ENCODE measurements at regions not wholly inside any gene's neighbourhood (a gene's known extent, or its start where the extent isn't known, plus 50 kb on each side); places are given as distances from the start of the nearest gene placed in this dataset.

GRCh38 chr21:39114871-39115575 is 68.2 kb downstream of the PSMG1 start:
- no peaks in the 10 kb centered on the region for H3K27me3 ChIP-seq (ENCODE audit: insufficient read depth, low read length)
- H3K9me3 ChIP-seq (ENCODE audit: insufficient read depth, low read depth, low read length) = no peaks in the 10 kb centered on the region
- no peak overlapping the region for H3K27ac ChIP-seq (ENCODE audit: low read depth, low read length)
- 78% methylated on average over 11 of the region's 11 CpGs for whole genome bisulfite sequencing
- H3K4me1 ChIP-seq (ENCODE audit: insufficient read depth, low read length) = no peaks in the 10 kb centered on the region
- H3K9ac ChIP-seq (ENCODE audit: low read depth, low read length) = no peak overlapping the region
- no peaks in the 10 kb centered on the region for H3K36me3 ChIP-seq (ENCODE audit: insufficient read depth, low read length)
- H3K4me3 ChIP-seq (ENCODE audit: low read length) = no peak overlapping the region

GRCh38 chr21:39111931-39112550 is 71.2 kb downstream of the PSMG1 start:
- no peak overlapping the region for H3K4me3 ChIP-seq (ENCODE audit: low read length)
- no peaks in the 10 kb centered on the region for H3K36me3 ChIP-seq (ENCODE audit: insufficient read depth, low read length)
- no peaks in the 10 kb centered on the region for H3K27me3 ChIP-seq (ENCODE audit: insufficient read depth, low read length)
- 93% methylated on average over 5 of the region's 6 CpGs for WGBS
- no peaks in the 10 kb centered on the region for H3K4me1 ChIP-seq (ENCODE audit: insufficient read depth, low read length)
- H3K9ac ChIP-seq (ENCODE audit: low read depth, low read length) = no peak overlapping the region
- H3K9me3 ChIP-seq (ENCODE audit: insufficient read depth, low read depth, low read length) = no peaks in the 10 kb centered on the region
- H3K27ac ChIP-seq (ENCODE audit: low read depth, low read length) = no peak overlapping the region

GRCh38 chr21:39110431-39110830 is 72.8 kb downstream of the PSMG1 start:
- Histone ChIP-seq H3K36me3 (ENCODE audit: insufficient read depth, low read length) (no peaks in the 10 kb centered on the region), H3K4me1 (ENCODE audit: insufficient read depth, low read length) (no peaks in the 10 kb centered on the region), H3K27me3 (ENCODE audit: insufficient read depth, low read length) (no peaks in the 10 kb centered on the region), H3K4me3 (ENCODE audit: low read length) (no peak overlapping the region), H3K27ac (ENCODE audit: low read depth, low read length) (no peak overlapping the region), H3K9me3 (ENCODE audit: insufficient read depth, low read depth, low read length) (no peaks in the 10 kb centered on the region), H3K9ac (ENCODE audit: low read depth, low read length) (no peak overlapping the region)
- WGBS = 92% methylated on average over 4 of the region's 4 CpGs

GRCh38 chr21:39109596-39110210 is 73.5 kb downstream of the PSMG1 start:
- no peak overlapping the region for H3K9ac ChIP-seq (ENCODE audit: low read depth, low read length)
- WGBS = 95% methylated on average over 9 of the region's 9 CpGs
- no peak overlapping the region for H3K4me3 ChIP-seq (ENCODE audit: low read length)
- H3K27me3 ChIP-seq (ENCODE audit: insufficient read depth, low read length) = no peaks in the 10 kb centered on the region
- no peaks in the 10 kb centered on the region for H3K9me3 ChIP-seq (ENCODE audit: insufficient read depth, low read depth, low read length)
- H3K36me3 ChIP-seq (ENCODE audit: insufficient read depth, low read length) = no peaks in the 10 kb centered on the region
- H3K4me1 ChIP-seq (ENCODE audit: insufficient read depth, low read length) = 0 out of 2 replicates have a peak, but pooled peaks cover 6% of the 10 kb centered on the region
- H3K27ac ChIP-seq (ENCODE audit: low read depth, low read length) = no peak overlapping the region

- H3K9me3 ChIP-seq (ENCODE audit: insufficient read depth, low read depth, low read length) = no peaks in the 10 kb centered on the region
- no peak overlapping the region for H3K9ac ChIP-seq (ENCODE audit: low read depth, low read length)
- H3K36me3 ChIP-seq (ENCODE audit: insufficient read depth, low read length) = no peaks in the 10 kb centered on the region
Observed at GRCh38 chr21:39109163-39109530, 74.1 kb downstream of the PSMG1 start.

GRCh38 chr21:39108291-39109162 is 74.7 kb downstream of the PSMG1 start:
- Histone ChIP-seq H3K9ac (ENCODE audit: low read depth, low read length) (no peak overlapping the region), H3K4me3 (ENCODE audit: low read length) (no peak overlapping the region), H3K4me1 (ENCODE audit: insufficient read depth, low read length) (0 out of 2 replicates have a peak, but pooled peaks cover 6% of the 10 kb centered on the region), H3K27ac (ENCODE audit: low read depth, low read length) (no peak overlapping the region), H3K27me3 (ENCODE audit: insufficient read depth, low read length) (no peaks in the 10 kb centered on the region), H3K36me3 (ENCODE audit: insufficient read depth, low read length) (no peaks in the 10 kb centered on the region), H3K9me3 (ENCODE audit: insufficient read depth, low read depth, low read length) (no peaks in the 10 kb centered on the region)
- 95% methylated on average over 23 of the region's 23 CpGs for WGBS

More at GRCh38 chr21:39109163-39109530, 74.1 kb downstream of the PSMG1 start:
- Histone ChIP-seq H3K27ac (ENCODE audit: low read depth, low read length) (no peak overlapping the region), H3K4me1 (ENCODE audit: insufficient read depth, low read length) (0 out of 2 replicates have a peak, but pooled peaks cover 6% of the 10 kb centered on the region), H3K27me3 (ENCODE audit: insufficient read depth, low read length) (no peaks in the 10 kb centered on the region), H3K4me3 (ENCODE audit: low read length) (no peak overlapping the region)
- WGBS = 97% methylated on average over 4 of the region's 6 CpGs

GRCh38 chr21:39107739-39108138 is 75.5 kb downstream of the PSMG1 start:
- Histone ChIP-seq H3K9me3 (ENCODE audit: insufficient read depth, low read depth, low read length) (no peaks in the 10 kb centered on the region), H3K4me3 (ENCODE audit: low read length) (no peak overlapping the region), H3K36me3 (ENCODE audit: insufficient read depth, low read length) (no peaks in the 10 kb centered on the region), H3K4me1 (ENCODE audit: insufficient read depth, low read length) (0 out of 2 replicates have a peak, but pooled peaks cover 6% of the 10 kb centered on the region), H3K27ac (ENCODE audit: low read depth, low read length) (no peak overlapping the region), H3K9ac (ENCODE audit: low read depth, low read length) (no peak overlapping the region), H3K27me3 (ENCODE audit: insufficient read depth, low read length) (no peaks in the 10 kb centered on the region)
- WGBS = 95% methylated on average over 13 of the region's 13 CpGs

- Histone ChIP-seq H3K27ac (ENCODE audit: low read depth, low read length) (no peak overlapping the region), H3K27me3 (ENCODE audit: insufficient read depth, low read length) (no peaks in the 10 kb centered on the region), H3K9ac (ENCODE audit: low read depth, low read length) (no peak overlapping the region), H3K4me3 (ENCODE audit: low read length) (no peak overlapping the region), H3K36me3 (ENCODE audit: insufficient read depth, low read length) (no peaks in the 10 kb centered on the region), H3K4me1 (ENCODE audit: insufficient read depth, low read length) (0 out of 2 replicates have a peak, but pooled peaks cover 6% of the 10 kb centered on the region), H3K9me3 (ENCODE audit: insufficient read depth, low read depth, low read length) (no peaks in the 10 kb centered on the region)
- 95% methylated on average over 15 of the region's 15 CpGs for WGBS
Observed at GRCh38 chr21:39106881-39107462, 76.3 kb downstream of the PSMG1 start.

- H3K36me3 ChIP-seq (ENCODE audit: insufficient read depth, low read length) = no peaks in the 10 kb centered on the region
- H3K27ac ChIP-seq (ENCODE audit: low read depth, low read length) = no peak overlapping the region
- WGBS = 98% methylated on average over 4 of the region's 4 CpGs
- no peaks in the 10 kb centered on the region for H3K9me3 ChIP-seq (ENCODE audit: insufficient read depth, low read depth, low read length)
- H3K4me3 ChIP-seq (ENCODE audit: low read length) = no peak overlapping the region
- H3K27me3 ChIP-seq (ENCODE audit: insufficient read depth, low read length) = no peaks in the 10 kb centered on the region
- H3K9ac ChIP-seq (ENCODE audit: low read depth, low read length) = no peak overlapping the region
- 0 out of 2 replicates have a peak, but pooled peaks cover 6% of the 10 kb centered on the region for H3K4me1 ChIP-seq (ENCODE audit: insufficient read depth, low read length)
Observed at GRCh38 chr21:39105836-39106235, 77.4 kb downstream of the PSMG1 start.

- H3K4me1 ChIP-seq (ENCODE audit: insufficient read depth, low read length) = 0 out of 2 replicates have a peak, but pooled peaks cover 6% of the 10 kb centered on the region
- WGBS = 84% methylated on average over 5 of the region's 5 CpGs
- H3K4me3 ChIP-seq (ENCODE audit: low read length) = no peak overlapping the region
- no peak overlapping the region for H3K27ac ChIP-seq (ENCODE audit: low read depth, low read length)
- H3K36me3 ChIP-seq (ENCODE audit: insufficient read depth, low read length) = no peaks in the 10 kb centered on the region
- H3K9ac ChIP-seq (ENCODE audit: low read depth, low read length) = no peak overlapping the region
- no peaks in the 10 kb centered on the region for H3K9me3 ChIP-seq (ENCODE audit: insufficient read depth, low read depth, low read length)
- H3K27me3 ChIP-seq (ENCODE audit: insufficient read depth, low read length) = no peaks in the 10 kb centered on the region
Observed at GRCh38 chr21:39105341-39105765, 77.9 kb downstream of the PSMG1 start.
